Nucleus accumbens (tissue), 56 donors: ENCODE measurements at regions not wholly inside any gene's neighbourhood (a gene's known extent, or its start where the extent isn't known, plus 50 kb on each side); places are given as distances from the start of the nearest gene placed in this dataset.
"Not testable (repeated sequence)": the region's sequence is repeated elsewhere in the genome, so short reads cannot be mapped to it uniquely, and the experiment has no call there.

Source experiments
- DNase-seq, 56 donors: peaks; one replicate each; lab custom pipeline; 2025; lab: John Stamatoyannopoulos, UW

DNA sequence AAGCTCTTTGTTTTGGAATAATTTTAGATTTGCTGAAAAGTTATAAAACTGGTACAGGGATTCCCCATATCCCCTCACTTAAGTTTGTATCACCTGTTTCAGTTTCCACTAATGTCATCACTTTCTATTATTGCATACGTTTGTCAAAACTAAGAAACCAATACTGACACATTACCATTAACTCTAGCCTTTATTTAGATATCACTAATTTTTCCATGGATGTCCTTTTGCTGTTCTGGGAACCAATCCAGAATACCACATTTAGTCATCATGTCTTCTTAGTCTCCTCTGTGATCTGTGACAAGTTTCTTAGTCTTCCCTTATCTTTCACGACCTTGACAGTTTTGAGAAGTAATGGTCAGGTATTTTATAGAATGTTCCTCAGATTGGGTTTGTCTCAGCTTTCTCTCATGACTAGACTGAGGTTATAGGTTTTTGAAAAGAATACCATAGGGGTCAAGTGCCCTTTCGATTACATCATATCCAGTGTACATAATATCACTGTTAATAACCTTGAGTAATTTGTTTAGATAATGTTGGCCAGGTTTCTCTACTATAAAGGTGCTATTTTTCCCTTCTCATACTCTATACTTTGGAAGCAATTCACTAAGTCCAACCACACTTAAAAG is 51.9 kb upstream of the NMUR2 start:
- no peak for DNase-seq

DNA sequence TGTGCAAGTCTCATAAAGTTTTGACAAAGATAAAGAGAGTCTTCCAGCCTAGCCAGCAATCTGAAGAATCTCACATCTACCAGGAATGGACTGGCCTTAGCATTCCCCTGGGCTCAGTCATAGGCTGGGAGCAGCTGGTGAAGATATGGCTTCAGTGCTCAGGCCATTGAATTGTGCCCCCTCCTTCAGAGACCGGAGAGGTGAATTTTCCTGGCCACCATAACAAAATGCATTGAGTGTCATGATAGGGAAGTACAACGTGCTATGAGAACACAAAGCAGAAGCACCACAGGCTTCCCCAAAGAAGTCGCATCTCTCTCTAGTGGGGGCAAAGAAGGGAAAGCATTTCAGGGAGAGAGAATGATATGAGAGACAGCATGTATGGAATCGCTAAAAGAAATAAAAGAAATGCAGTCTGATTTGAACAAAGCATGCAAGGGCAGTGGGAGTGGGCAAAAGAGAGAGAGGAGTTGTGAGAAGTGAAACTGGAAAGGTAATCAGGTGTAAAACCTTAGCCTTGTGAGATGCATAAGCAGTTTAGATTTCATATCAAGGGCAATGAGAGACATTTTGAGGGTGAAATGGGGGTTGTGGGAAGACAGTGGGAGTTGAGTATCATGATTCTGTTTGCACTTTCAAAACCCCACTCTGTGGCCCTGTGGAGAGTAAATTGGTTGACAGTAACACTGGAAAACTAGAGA is 57.1 kb upstream of the NMUR2 start:
- peak in 3 of 56 donors; percentile 2 to 6 (median 2) for DNase-seq

GRCh38 chr5:152464048-152464447 is 59.0 kb upstream of the NMUR2 start:
- DNase-seq, result no peak

- no peak for DNase-seq
These were observed 60.1 kb upstream of the NMUR2 start for GRCh38 chr5:152465140-152465539.

DNA sequence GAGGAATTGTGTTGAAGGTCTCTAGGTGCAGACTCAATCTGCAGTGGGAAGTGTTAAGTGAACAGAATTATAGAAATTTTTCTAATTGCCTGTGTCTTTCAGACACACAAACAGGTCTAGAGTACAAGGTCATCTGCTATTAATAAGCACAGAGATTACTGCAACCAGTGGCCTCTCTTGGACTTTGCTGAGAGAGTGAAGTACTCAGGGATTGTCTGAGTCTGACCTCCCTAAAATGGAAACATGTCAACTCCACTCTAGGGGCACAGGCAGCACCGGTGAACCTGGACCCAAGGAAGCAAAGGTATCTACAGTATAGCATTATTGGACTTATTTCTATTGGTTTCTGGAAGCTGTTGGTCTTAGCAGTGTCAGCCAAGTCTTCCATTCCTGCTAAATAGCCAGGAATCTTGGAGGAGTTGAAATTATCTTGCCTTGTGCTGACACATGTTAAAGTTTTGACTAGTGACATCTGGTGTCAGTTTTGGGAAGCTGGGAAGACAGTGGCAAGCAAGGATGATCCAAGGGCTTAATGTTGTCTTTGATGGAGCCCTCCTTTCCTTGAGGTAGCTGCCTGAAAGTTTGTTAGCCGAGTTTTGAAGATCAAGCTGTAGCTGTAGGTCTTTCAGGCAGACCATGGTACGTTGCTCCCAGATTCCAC is 61.1 kb upstream of the NMUR2 start:
- no peak for DNase-seq

DNA sequence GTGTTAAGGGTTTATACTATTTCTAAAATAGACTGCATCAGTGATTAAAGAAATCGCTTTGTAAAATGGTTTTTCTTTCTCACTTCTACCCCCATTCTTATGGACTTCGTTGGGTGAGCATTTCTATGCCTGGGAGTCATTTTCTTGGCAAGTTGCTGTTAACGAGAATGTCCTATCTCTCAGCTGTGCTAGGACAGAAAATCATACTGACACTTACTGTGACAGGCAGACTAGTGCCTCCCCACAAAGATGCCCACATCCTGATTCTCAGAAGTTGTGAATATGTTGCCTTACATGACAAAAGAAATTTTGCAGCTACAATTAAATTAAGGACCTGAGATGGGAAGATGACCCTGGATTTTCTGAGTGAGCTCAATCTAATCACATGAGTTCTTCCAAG is 65.1 kb upstream of the NMUR2 start:
- no peak for DNase-seq

GRCh38 chr5:152472083-152472482 is 67.0 kb upstream of the NMUR2 start:
- DNase-seq, result no peak

DNA sequence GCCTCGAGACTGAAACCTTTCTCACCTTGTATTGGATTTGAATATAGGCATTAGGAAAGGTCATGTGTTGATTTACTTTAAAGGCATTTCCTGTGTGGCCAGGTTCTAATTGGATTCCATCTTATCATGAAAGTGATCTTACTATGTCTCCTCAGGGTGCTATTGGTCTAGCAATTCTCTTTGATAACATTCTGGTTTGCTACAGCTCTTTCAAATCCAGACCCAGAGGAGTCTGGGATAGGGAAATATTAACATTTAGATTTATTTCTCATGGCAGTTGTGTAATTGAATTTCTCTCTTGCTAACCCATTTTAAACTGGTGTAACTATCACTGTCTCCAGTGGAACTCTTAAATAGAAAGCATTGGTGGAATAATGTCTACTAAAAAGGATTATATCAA is 69.9 kb upstream of the NMUR2 start:
- DNase-seq, result no peak

GRCh38 chr5:152477536-152477935 is 72.5 kb upstream of the NMUR2 start:
- DNase-seq, result no peak

DNA sequence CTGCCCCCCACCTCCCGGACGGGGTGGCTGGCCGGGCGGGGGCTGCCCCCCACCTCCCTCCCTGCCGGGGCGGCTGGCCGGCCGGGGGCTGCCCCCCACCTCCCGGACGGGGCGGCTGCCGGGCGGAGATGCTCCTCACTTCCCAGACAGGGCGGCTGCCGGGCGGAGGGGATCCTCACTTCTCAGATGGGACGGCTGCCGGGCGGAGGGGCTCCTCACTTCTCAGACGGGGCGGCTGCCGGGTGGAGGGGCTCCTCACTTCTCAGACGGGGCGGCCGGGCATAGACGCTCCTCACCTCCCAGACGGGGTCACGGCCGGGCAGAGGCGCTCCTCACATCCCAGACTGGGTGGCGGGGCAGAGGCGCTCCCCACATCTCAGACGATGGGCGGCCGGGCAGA is 74.8 kb upstream of the NMUR2 start:
- DNase-seq, result not testable (repeated sequence)

DNA sequence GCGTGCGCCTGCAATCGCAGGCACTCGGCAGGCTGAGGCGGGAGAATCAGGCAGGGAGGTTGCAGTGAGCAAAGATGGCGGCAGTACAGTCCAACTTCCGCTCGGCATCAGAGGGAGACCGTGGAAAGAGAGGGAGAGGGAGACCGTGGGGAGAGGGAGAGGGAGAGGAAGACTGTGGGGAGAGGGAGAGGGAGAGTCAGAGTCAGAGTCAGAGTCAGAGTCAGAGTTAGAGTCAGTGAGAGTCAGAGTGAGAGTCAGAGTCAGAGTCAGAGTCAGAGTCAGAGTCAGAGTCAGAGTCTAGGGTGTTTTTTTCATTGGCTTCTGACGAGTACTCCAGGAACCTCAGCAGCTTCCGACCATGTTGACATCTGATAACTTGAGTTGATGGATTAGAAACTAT is 75.6 kb upstream of the NMUR2 start:
- DNase-seq, result not testable (repeated sequence)

- DNase-seq, result no peak
These were observed 82.1 kb upstream of the NMUR2 start for GRCh38 chr5:152487130-152487529.

- no peak for DNase-seq
These were observed 83.8 kb upstream of the NMUR2 start for GRCh38 chr5:152488869-152489268.

DNA sequence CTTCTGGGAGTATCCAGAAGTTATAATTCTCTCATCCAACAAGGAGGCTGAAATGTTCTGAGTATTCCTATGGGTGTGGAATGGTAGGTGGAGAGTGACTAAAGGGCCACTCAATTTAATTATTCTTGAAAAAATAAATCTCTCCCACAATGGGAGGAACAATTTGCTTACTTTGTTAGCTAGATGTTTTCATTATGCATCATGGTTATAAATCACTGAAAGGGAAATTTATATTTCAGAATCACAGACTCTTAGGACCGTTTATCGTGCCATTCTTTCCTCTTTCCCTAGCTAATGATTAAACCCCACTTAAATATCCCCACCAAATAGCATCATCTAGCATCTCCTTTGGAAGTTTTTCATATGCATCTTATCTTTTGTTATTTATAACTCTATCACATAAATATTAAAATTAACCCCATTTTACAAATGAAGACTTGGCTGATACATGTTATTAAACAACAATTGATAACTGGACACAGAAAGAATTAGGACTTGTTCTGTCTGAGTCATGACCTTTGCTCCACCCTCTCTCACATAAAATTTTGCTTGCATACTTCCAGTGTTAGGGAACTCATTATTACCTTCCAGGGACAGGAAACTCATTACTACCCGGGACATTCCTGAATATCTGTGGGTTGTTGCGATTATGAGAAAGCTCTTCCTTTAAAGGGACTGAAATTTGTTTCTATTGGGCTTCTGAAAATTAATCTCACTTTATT is 94.9 kb upstream of the NMUR2 start:
- DNase-seq, result no peak

DNA sequence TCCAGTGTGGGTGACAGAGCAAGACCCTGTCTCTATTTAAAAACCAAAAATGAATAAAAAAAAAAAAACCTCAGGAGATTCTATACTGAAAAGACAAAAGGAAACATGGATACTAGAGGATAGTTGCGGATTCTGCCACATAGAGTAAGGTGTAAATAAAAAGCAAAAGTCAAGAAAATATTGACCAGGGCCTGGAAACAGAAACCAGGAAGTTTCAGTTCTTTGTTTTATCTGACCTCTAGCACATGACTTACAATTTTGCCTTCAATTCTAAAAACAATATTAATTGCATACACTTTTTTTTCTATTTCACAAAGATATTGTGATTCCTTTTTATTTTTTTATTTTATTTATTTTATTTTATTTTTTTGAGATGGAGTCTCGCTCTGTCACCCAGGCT is 96.2 kb upstream of the NMUR2 start:
- DNase-seq, result no peak

DNA sequence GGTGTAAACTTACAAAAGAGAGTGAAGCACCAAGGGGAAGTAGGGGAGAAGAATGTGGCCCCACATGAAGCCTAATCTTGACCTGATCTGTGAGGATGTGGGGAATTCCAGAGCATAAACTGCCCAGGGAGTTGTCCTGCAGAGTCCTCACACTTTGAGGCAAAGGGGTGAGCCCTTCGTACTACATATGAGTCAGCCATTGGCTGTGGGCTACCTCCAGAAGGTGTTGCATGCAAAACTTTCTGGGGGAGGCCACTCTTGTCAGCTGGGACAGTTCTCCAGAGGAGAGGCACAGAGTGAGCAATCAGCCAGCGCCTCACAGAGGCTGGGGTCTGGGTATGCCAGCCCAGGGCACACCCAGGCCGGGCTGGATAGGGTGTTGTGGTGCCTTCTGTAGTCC is 98.1 kb upstream of the NMUR2 start:
- DNase-seq, result no peak

GRCh38 chr5:152505442-152506042 is 100.5 kb upstream of the NMUR2 start:
- peak in 49 of 56 donors; percentile 4 to 83 (median 49) for DNase-seq

DNA sequence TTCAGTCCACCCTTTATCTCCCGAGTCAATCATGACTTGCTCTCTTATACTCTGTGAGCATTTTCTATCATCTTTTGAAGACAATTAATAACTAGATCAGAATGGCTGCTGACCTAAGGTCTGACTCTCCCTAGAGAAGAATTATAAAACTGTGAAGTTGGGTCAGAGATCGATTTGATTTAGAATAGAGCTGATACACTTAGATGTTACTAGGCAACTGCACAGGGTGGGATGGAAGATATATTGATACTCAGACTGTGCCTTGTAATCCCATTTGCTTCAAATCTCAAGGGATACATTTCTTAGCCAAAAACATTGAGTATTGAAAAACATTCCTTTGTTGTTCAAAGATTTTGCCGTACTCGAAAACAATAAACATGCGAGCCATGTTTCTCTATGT is 106.0 kb upstream of the NMUR2 start:
- DNase-seq, result no peak

DNA sequence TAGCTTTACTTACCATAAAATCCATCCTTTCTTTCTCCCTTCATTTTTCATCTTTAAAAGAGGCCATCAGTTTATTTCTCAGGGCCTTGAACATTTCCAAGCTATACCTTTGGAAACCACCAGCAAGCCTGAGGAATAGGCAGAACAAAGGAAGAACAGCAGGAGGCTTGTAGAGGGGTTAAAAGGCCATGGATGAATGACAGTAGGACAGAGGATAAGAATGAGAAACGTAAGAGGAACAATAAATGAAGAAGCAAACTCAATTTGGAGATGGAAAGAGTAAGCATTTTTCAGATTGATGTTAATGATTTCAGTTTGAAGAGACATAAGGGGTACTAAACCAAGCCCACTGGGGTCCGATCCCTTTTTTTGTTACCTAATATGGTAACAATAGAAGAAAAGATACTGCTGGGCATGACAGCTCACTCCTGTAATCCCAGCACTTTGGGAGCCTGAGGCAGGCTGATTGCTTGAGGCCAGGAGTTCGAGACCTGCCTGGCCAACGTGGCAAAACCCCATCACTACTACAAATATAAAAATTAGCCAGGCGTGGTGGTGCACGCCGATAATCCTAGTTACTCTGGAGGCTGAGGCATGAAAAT is 106.6 kb upstream of the NMUR2 start:
- no peak for DNase-seq

- DNase-seq, result no peak
These were observed 109.8 kb upstream of the NMUR2 start for GRCh38 chr5:152514827-152515397.
